Endothelial cell of umbilical vein (primary cell): ENCODE measurements at regions not wholly inside any gene's neighbourhood (a gene's known extent, or its start where the extent isn't known, plus 50 kb on each side); places are given as distances from the start of the nearest gene placed in this dataset.

Source experiments
- BruUV-seq: library from RNA; stranded (reverse); fragments of 400-500 nt; replicated peaks from 2 replicates; lab custom pipeline; 2021; lab: Mats Ljungman, UMichigan
- CTCF ChIA-PET: fragments of 300-600, 350-600 bp; sonication (Branson Sonifier 250); formaldehyde crosslinking; loops from one replicate; lab custom pipeline; 2021; ENCODE audit warnings: antibody characterized with exemption, inconsistent platforms; lab: Charles Lee
- POLR2A ChIA-PET: fragments of 300-600, 350-600 bp; sonication (Branson Sonifier 250); formaldehyde crosslinking; loops from one replicate; lab custom pipeline; 2021; ENCODE audit warnings: antibody characterized with exemption, inconsistent platforms; lab: Charles Lee
- DNase-seq: peaks from one replicate; pipeline ENCODE4 v3.0.0-alpha.2; 2011; ENCODE audit warnings: low read depth, low spot score
- FAIRE-seq: peaks from 2 replicates; lab custom pipeline; 2011; peaks lifted over from hg19 to GRCh38; lab: Jason Lieb, UNC
- H2AFZ ChIP-seq: 2 replicates; pipeline ENCODE4 v1.6.0; 2012; ENCODE audit warnings: low read depth, low read length, control low read depth, inconsistent platforms
- H3K27ac ChIP-seq: 2 replicates; pipeline ENCODE4 v1.5.1; 2011; ENCODE audit warnings: low read depth, mild to moderate bottlenecking, control low read depth, low read length, moderate library complexity; ENCODE audit not compliant: insufficient read depth
- H3K27me3 ChIP-seq, 2 experiments: 2 replicates each; pipeline versions ENCODE4 v1.6.0 to v1.6.1; 2011; ENCODE audit warnings: low read length in 2 of 2, mixed read lengths in 1 of 2; ENCODE audit not compliant: control insufficient read depth in 2 of 2, insufficient read depth in 2 of 2
- H3K36me3 ChIP-seq, 2 experiments: 2 replicates in 1 of 2; 3 replicates in 1 of 2; pipeline ENCODE4 v1.5.1; 2011; ENCODE audit warnings: low read length in 2 of 2, mild to moderate bottlenecking in 1 of 2, moderate library complexity in 1 of 2; ENCODE audit not compliant: control insufficient read depth in 2 of 2, insufficient read depth in 2 of 2; ENCODE audit errors: extremely low read depth in 1 of 2
- H3K4me1 ChIP-seq: 3 replicates; pipeline ENCODE4 v1.5.1; 2011; ENCODE audit warnings: mild to moderate bottlenecking, low read length; ENCODE audit not compliant: control insufficient read depth, insufficient read depth; ENCODE audit errors: extremely low read depth
- H3K4me2 ChIP-seq: 2 replicates; pipeline ENCODE4 v1.6.1; 2011; ENCODE audit warnings: low read length, control low read depth, mixed read lengths; ENCODE audit not compliant: insufficient read depth
- H3K4me3 ChIP-seq, 3 experiments: fragments of 200-600 bp in 1 of 3; sonication (generic), shearing (Covaris generic) in 1 of 3; replicated peaks in 1 of 3; 2 replicates each; pipeline ENCODE4 v1.5.1; 2011 to 2016; ENCODE audit warnings: control low read depth in 3 of 3, low read length in 3 of 3, mild to moderate bottlenecking in 2 of 3, inconsistent platforms in 1 of 3, low read depth in 1 of 3, moderate library complexity in 1 of 3; ENCODE audit not compliant: insufficient read depth in 1 of 3
- H3K79me2 ChIP-seq: 2 replicates; pipeline ENCODE4 v1.6.0; 2012; ENCODE audit warnings: low read length, inconsistent platforms; ENCODE audit not compliant: control insufficient read depth, insufficient read depth
- H3K9ac ChIP-seq: replicated peaks from 2 replicates; pipeline ENCODE3; 2011; ENCODE audit warnings: low read length, control low read depth; ENCODE audit not compliant: insufficient read depth; ENCODE audit errors: extremely low read depth
- H3K9me1 ChIP-seq: replicated peaks from 3 replicates; pipeline ENCODE4 v1.6.0; 2011; ENCODE audit warnings: mild to moderate bottlenecking, low read length; ENCODE audit not compliant: control insufficient read depth, insufficient read depth; ENCODE audit errors: extremely low read depth
- H3K9me3 ChIP-seq: replicated peaks from 2 replicates; pipeline ENCODE4 v1.5.1; 2012; ENCODE audit warnings: low read length, inconsistent platforms; ENCODE audit not compliant: control insufficient read depth, insufficient read depth
- H4K20me1 ChIP-seq: replicated peaks from 2 replicates; pipeline ENCODE3; 2011; ENCODE audit warnings: mild to moderate bottlenecking, low read length; ENCODE audit not compliant: control insufficient read depth, insufficient read depth; ENCODE audit errors: extremely low read depth
- CTCF ChIP-seq, 2 donors: IDR thresholded peaks; 1 replicate in 1 of 2; 2 replicates in 1 of 2; pipeline ENCODE4 v1.5.1; 2011; ENCODE audit warnings: low read length in 2 of 2, mild to moderate bottlenecking in 2 of 2, moderate library complexity in 2 of 2, control low read depth in 1 of 2, inconsistent platforms in 1 of 2, low read depth in 1 of 2; ENCODE audit not compliant: insufficient read depth in 1 of 2; ENCODE audit errors: extremely low read depth in 1 of 2
- EZH2 ChIP-seq: IDR thresholded peaks from 2 replicates; pipeline ENCODE4 v1.6.1; 2012; ENCODE audit warnings: borderline replicate concordance, low read depth, mild to moderate bottlenecking, moderate library complexity, low read length, inconsistent platforms; ENCODE audit not compliant: severe bottlenecking
- FOS ChIP-seq: IDR thresholded peaks from 2 replicates; pipeline ENCODE4 v1.6.1; 2011; ENCODE audit warnings: mild to moderate bottlenecking, low read length, moderate library complexity, borderline replicate concordance; ENCODE audit not compliant: insufficient read depth
- GATA2 ChIP-seq: IDR thresholded peaks from 2 replicates; pipeline ENCODE4 v1.7.0; 2011; ENCODE audit warnings: low read depth, mild to moderate bottlenecking, moderate library complexity, mixed read lengths, low read length; ENCODE audit not compliant: insufficient read length, insufficient read depth
- JUN ChIP-seq: IDR thresholded peaks from 2 replicates; pipeline ENCODE4 v1.6.1; 2011; ENCODE audit warnings: borderline replicate concordance, low read depth; ENCODE audit not compliant: insufficient read length, insufficient read depth
- MAX ChIP-seq: IDR thresholded peaks from 2 replicates; pipeline ENCODE4 v1.6.1; 2011; ENCODE audit not compliant: insufficient read depth, insufficient read length
- MYC ChIP-seq: IDR thresholded peaks from one replicate; pipeline ENCODE4 v1.6.1; 2011; ENCODE audit warnings: mild to moderate bottlenecking, low read depth, low read length
- POLR2A ChIP-seq: IDR thresholded peaks from 2 replicates; pipeline ENCODE4 v1.6.1; 2012; ENCODE audit warnings: low read depth, mild to moderate bottlenecking, control low read depth, low read length
- POLR2AphosphoS5 ChIP-seq: IDR thresholded peaks from 2 replicates; pipeline ENCODE4 v1.6.1; 2012; ENCODE audit warnings: low read depth, mild to moderate bottlenecking, control low read depth, low read length, moderate library complexity; ENCODE audit not compliant: insufficient read depth
- dilution Hi-C: fragments of 300-500 bp; cut with MboI; formaldehyde crosslinking; loops from one replicate; pipeline ENCODE4 v1.15.0; 2019; ENCODE audit warnings: low sequenced_read_pairs; ENCODE audit not compliant: extremely low pct_ligation_motif_present
- intact Hi-C: fragments of 100-400 bp; cut with micrococcal nuclease; formaldehyde crosslinking; loops from one replicate; pipeline ENCODE4 v1.10.0; 2022

GRCh38 chr6:74605922-74606581 is 599.8 kb downstream of the COL12A1 start:
- TF ChIP-seq GATA2 = no peak
- TF ChIP-seq FOS = peak; percentile 22
- TF ChIP-seq JUN = peak; percentile 21
- ChIA-PET POLR2A (no interaction called here), CTCF (interaction anchor here (2.5 to 2.6 kb wide), 2 partner anchors 37 to 597 kb away, joined by 10 to 13 read pairs; no protein-coding TSS in a partner anchor)
- Histone ChIP-seq H3K4me1 (peaks cover 38% of the 10 kb centered on the region), H3K79me2 (no peaks in the 10 kb centered on the region), H3K36me3 (no peaks in the 10 kb centered on the region), H3K27me3 (no peaks in the 10 kb centered on the region), H4K20me1 (no peaks in the 10 kb centered on the region), H3K9ac (peak overlapping the region; percentile 8), H3K9me1 (no peaks in the 10 kb centered on the region), H3K4me3 (no peak overlapping the region), H3K27ac (peak overlapping the region; percentile 86), H3K4me2 (peak overlapping the region; percentile 65), H2AFZ (peak overlapping the region; percentile 15), H3K9me3 (no peaks in the 10 kb centered on the region)
- dilution Hi-C loops = no loop called here
- FAIRE-seq = no peak
- no TSS peak for BruUV-seq
- DNase-seq = no peak
- intact Hi-C loops = loop anchor here (1.0 to 10.0 kb wide), 4 partner anchors 37 to 599 kb away; no protein-coding TSS in a partner anchor

- no peak overlapping the region for H3K27ac ChIP-seq
- no peaks in the 10 kb centered on the region for H3K9me3 ChIP-seq
- no peaks in the 10 kb centered on the region for H3K27me3 ChIP-seq
- no peaks in the 10 kb centered on the region for H3K79me2 ChIP-seq
- no peak for TF ChIP-seq POLR2A
- no peak for TF ChIP-seq CTCF (IDR thresholded peaks at IDR 0.05; ENCODE audit: extremely low read depth in 1 of 2, insufficient read depth in 1 of 2, low read depth in 1 of 2, low read length in 2 of 2)
- no peak for TF ChIP-seq FOS
- TF ChIP-seq GATA2 = no peak
- TF ChIP-seq POLR2AphosphoS5 = no peak
- TF ChIP-seq EZH2 = no peak
- TF ChIP-seq MAX = no peak
- TF ChIP-seq MYC = no peak
- TF ChIP-seq JUN = no peak
- dilution Hi-C loops (no loop called here), intact Hi-C loops (loop anchor here (10.0 kb wide), 1 partner anchor 361 kb away; no protein-coding TSS in a partner anchor)
- no peaks in the 10 kb centered on the region for H4K20me1 ChIP-seq
- H3K36me3 ChIP-seq = no peaks in the 10 kb centered on the region
- BruUV-seq = no TSS peak
- H3K9ac ChIP-seq = no peak overlapping the region
- H3K4me1 ChIP-seq = peaks cover 26% of the 10 kb centered on the region
- no peaks in the 10 kb centered on the region for H3K9me1 ChIP-seq
- H3K4me2 ChIP-seq = no peak overlapping the region
- ChIA-PET CTCF (no interaction called here), POLR2A (no interaction called here)
- FAIRE-seq = no peak
- H3K4me3 ChIP-seq = no peak overlapping the region
- no peak overlapping the region for H2AFZ ChIP-seq
- no peak for DNase-seq
Measured at GRCh38 chr6:74604279-74604678, 601.6 kb downstream of the COL12A1 start.
